HEK293 (cell line): ENCODE measurements at regions not wholly inside any gene's neighbourhood (a gene's known extent, or its start where the extent isn't known, plus 50 kb on each side); places are given as distances from the start of the nearest gene placed in this dataset.

ENCODE experiments used
- ZBTB1 ChIP-seq: fragments of 450-650 bp; formaldehyde crosslinking; IDR thresholded peaks from 2 replicates; pipeline ENCODE4 v1.5.1; 2016; ENCODE audit warnings: missing biosample characterization, missing genetic modification characterization
- ZNF747 ChIP-seq: fragments of 450-650 bp; formaldehyde crosslinking; IDR thresholded peaks from 2 replicates; pipeline ENCODE4 v1.5.1; 2016; ENCODE audit warnings: missing biosample characterization, missing genetic modification characterization
- ZSCAN30 ChIP-seq: fragments of 450-650 bp; IDR thresholded peaks from 2 replicates; pipeline ENCODE4 v1.5.1; 2018; ENCODE audit warnings: missing biosample characterization, mild to moderate bottlenecking, missing genetic modification characterization, moderate library complexity

DNA sequence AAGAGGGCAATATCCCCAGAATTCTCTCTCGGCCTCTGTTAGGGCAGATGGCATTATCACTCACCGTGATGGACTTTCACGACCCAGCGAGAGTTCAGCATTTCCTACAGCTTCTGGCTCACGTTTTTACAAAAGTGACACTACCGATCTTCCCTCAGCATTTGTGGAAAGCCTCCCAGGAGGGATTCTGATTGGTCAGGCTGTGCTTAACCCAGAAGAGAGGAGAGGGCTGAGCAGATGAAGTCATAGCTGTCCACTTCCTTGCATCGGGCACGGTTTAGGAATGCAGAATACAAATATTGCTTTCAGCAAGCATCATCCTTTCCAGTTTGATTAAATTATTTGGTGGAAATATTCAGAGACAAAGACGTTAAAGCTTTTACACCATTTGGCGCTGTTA lies 277.4 kb upstream of the MSX2 start:
- no peak for TF ChIP-seq ZNF747
- TF ChIP-seq ZBTB1 (tag by site-specific recombination), result no peak
- no peak for TF ChIP-seq ZSCAN30 (tag by site-specific recombination)
